SK-N-MC (cell line): ENCODE measurements at regions not wholly inside any gene's neighbourhood (a gene's known extent, or its start where the extent isn't known, plus 50 kb on each side); places are given as distances from the start of the nearest gene placed in this dataset.

Source experiments
- EZH2 ChIP-seq: fragments of 200-600 bp; sonication (generic); IDR thresholded peaks from one replicate; pipeline ENCODE4 v1.6.1; 2017; ENCODE audit warnings: antibody characterized with exemption
- POLR2AphosphoS5 ChIP-seq: IDR thresholded peaks from 2 replicates; pipeline ENCODE4 v1.6.1; 2012; ENCODE audit warnings: mild to moderate bottlenecking, low read depth, low read length, borderline replicate concordance

GRCh38 chr1:104856091-104856490 is 1106.4 kb downstream of the AMY1C start:
- TF ChIP-seq EZH2 (no peak), POLR2AphosphoS5 (no peak)
